GM19023 (cell line): ENCODE measurements at regions not wholly inside any gene's neighbourhood (a gene's known extent, or its start where the extent isn't known, plus 50 kb on each side); places are given as distances from the start of the nearest gene placed in this dataset.
"Not testable (repeated sequence)": the region's sequence is repeated elsewhere in the genome, so short reads cannot be mapped to it uniquely, and the experiment has no call there.

Source experiments
- ATAC-seq: cut with Tn5 transposase; IDR thresholded peaks from one replicate; pipeline ENCODE4 v1.9.1; 2021; ENCODE audit warnings: mild to moderate bottlenecking, moderate library complexity; ENCODE audit not compliant: unreplicated experiment

GRCh38 chr14:87640553-87640952 lies 352.4 kb downstream of the GALC start:
- ATAC-seq, result no peak

GRCh38 chr14:87638196-87638595 lies 354.8 kb downstream of the GALC start:
- ATAC-seq, result no peak

- ATAC-seq, result no peak
Observed at GRCh38 chr14:87635442-87635841, 357.5 kb downstream of the GALC start.

GRCh38 chr14:87632796-87633195 lies 360.2 kb downstream of the GALC start:
- no peak for ATAC-seq

- no peak for ATAC-seq
Observed at GRCh38 chr14:87630846-87631245, 362.1 kb downstream of the GALC start.

GRCh38 chr14:87629788-87630187 lies 363.2 kb downstream of the GALC start:
- ATAC-seq, result no peak

GRCh38 chr14:87628780-87629179 lies 364.2 kb downstream of the GALC start:
- ATAC-seq, result no peak

GRCh38 chr14:87628129-87628528 lies 364.9 kb downstream of the GALC start:
- no peak for ATAC-seq

- ATAC-seq, result no peak
Observed at GRCh38 chr14:87626266-87626665, 366.7 kb downstream of the GALC start.

- no peak for ATAC-seq
Observed at GRCh38 chr14:87623616-87624015, 369.4 kb downstream of the GALC start.

- no peak for ATAC-seq
Observed at GRCh38 chr14:87617079-87617478, 375.9 kb downstream of the GALC start.

GRCh38 chr14:87615822-87616679 lies 376.9 kb downstream of the GALC start:
- peak; percentile 77 for ATAC-seq

- ATAC-seq, result no peak
Observed at GRCh38 chr14:87615047-87615446, 377.9 kb downstream of the GALC start.

GRCh38 chr14:87613881-87614280 lies 379.1 kb downstream of the GALC start:
- ATAC-seq, result no peak

- ATAC-seq, result not testable (repeated sequence)
Observed at GRCh38 chr14:87607056-87607455, 385.9 kb downstream of the GALC start.

GRCh38 chr14:87601036-87601435 lies 391.9 kb downstream of the GALC start:
- no peak for ATAC-seq

- no peak for ATAC-seq
Observed at GRCh38 chr14:87600240-87600639, 392.7 kb downstream of the GALC start.

- no peak for ATAC-seq
Observed at GRCh38 chr14:87581298-87581697, 411.7 kb downstream of the GALC start.

GRCh38 chr14:87579036-87579435 lies 413.9 kb downstream of the GALC start:
- ATAC-seq, result no peak

- ATAC-seq, result no peak
Observed at GRCh38 chr14:87575378-87575777, 417.6 kb downstream of the GALC start.

- ATAC-seq, result no peak
Observed at GRCh38 chr14:87573591-87573990, 419.4 kb downstream of the GALC start.

GRCh38 chr14:87567618-87568295 lies 425.2 kb downstream of the GALC start:
- ATAC-seq, result no peak
